ENCODE measurements at regions not wholly inside any gene's neighbourhood (a gene's known extent, or its start where the extent isn't known, plus 50 kb on each side); places are given as distances from the start of the nearest gene placed in this dataset.

DNA sequence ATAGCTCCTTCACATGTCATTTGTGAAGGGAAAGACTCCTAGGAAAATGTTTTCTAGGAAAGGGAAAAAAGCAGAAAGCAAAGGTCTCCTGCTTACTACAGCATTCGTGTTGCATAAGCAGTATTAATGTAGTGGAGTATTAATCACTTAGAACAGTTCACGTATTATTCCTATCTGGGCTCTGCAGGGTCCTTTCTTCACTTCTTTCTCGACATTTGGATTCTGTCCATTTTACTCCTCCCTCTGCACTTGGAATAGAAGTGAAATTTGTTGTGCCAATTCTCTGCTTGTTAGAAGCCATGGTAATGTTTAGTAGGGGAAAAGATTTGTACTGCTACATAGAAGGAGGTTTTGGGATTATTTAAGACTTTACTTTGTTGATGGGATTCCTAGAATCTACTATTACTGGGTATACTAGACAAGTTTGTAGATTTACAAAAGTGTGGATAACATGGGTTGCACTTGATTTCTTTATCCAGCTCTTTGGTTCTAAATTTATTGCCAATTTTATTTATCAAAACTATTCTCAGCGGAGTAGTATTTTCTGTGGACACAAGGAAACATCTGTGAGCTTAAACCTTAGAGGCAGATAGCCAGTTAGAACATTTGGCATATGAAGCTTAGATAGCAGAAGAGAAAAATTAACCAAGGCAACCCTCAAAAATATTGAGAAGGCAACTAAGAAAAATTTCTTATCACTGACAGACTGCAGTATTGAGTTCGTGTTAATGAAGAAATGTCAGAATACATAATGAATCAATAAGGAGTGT lies 108.4 kb upstream of the ESR1 start:
- intact Hi-C loops (cut with DNase I) = no loop called here

DNA sequence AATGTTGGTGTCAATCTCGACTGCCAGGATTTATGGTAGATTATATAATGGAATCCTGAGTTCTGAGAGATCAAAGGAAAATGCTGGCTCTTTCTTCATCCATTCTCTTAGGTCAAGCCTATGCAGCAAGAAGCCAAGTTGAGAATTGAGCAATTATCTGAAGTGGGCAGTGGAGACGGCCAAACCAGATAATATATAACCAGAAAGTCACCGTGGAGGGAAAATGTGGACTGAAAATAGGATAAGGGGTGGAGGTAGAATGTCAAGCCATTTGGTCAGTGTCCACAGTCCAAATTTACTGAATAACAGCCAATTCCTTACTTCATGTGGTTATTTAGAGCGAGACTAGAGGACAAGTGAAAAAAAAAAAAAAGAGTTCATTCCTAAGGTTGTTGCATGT lies 107.8 kb upstream of the ESR1 start:
- intact Hi-C loops (cut with DNase I) = no loop called here
- no peak for DNase-seq (ENCODE audit: low spot score)

More for the DNA sequence above, 108.4 kb upstream of the ESR1 start:
- DNase-seq (ENCODE audit: low spot score) = no peak

DNA sequence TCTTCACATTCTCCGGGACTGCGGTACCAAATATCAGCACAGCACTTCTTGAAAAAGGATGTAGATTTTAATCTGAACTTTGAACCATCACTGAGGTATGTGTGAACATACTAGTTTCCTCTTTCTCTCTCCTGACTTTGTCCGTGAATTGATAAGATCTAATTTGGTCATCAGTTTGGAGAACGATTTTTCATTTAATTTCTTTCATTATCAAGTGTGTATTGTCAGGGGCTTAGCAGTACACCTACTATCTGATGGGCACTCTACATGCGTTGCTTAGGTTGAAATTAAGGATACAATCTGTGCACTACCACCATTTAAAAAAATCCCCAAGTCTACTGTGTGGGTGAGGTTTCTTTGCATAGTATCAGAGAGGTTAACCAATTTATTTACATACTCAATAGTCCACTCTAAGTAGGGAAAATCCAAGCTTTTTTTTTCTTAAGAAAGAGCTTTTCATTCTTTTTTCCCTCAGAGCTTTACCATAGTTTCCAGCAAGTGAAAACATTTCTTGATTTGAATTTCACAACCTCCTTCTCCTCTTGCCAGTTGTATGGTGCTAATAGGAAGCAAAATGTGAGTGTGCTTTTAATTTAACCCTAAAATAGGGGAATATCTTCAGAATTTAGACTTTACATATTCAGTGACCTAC lies 105.4 kb upstream of the ESR1 start:
- intact Hi-C loops (cut with DNase I) = no loop called here

DNA sequence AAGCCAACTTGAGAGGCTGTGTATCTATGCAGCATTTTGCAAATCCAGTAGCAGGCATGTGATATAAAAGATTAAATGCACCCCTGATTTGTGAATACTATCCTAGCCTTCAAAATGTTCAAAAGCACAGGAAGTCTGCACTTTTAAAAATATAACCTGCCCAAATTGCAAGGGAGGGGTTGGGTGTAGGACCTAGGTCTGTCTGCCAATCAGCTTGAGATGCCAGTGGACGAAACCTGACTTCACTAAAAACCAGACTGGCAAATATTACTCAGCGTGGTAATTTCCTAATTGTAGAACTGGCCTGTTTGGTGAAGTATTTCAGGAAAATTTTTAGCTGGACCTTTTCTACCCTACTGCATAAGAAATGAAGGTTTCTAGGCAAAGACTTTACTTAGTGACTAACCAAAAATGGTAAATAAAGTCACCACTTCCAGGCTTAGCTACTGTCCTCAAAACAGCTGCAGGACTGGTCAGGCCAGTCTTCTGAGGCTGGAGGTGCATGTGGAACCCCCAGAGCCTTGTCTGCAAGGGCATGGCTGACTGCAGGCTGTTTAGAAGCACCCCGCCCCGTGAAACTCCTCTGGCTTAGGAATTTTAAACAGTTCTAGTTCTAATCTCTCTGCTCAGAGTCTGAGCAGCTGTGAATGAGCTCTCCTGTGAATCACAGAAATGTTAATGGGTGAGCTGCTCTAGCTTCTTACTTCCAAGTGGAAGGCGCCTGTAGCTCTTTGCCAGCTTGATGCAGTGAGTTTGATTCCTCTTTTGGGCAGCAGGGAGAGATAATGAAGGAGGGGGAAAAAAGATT lies 104.4 kb upstream of the ESR1 start:
- intact Hi-C loops (cut with DNase I) = no loop called here
- no peak for DNase-seq (ENCODE audit: low spot score)

More for the DNA sequence above, 105.4 kb upstream of the ESR1 start:
- no peak for DNase-seq (ENCODE audit: low spot score)

DNA sequence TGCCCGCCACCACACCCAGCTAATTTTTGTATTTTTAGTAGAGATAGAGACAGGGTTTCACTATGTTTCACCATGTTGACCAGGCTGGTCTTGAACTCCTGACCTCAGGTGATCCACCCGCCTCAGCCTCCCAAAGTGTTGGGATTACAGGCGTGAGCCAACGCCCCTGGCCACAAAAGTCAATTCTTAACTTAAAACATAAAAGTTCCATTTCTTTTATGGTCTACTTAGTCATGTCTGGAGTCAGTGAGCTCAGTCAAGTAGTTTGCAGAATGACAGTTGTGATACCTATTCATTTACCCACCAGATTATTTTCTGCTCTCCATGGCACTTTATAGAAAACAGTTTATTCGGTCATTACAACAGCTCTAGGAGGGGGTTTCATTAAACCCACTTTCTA lies 103.1 kb upstream of the ESR1 start:
- intact Hi-C loops (cut with DNase I) = no loop called here

DNA sequence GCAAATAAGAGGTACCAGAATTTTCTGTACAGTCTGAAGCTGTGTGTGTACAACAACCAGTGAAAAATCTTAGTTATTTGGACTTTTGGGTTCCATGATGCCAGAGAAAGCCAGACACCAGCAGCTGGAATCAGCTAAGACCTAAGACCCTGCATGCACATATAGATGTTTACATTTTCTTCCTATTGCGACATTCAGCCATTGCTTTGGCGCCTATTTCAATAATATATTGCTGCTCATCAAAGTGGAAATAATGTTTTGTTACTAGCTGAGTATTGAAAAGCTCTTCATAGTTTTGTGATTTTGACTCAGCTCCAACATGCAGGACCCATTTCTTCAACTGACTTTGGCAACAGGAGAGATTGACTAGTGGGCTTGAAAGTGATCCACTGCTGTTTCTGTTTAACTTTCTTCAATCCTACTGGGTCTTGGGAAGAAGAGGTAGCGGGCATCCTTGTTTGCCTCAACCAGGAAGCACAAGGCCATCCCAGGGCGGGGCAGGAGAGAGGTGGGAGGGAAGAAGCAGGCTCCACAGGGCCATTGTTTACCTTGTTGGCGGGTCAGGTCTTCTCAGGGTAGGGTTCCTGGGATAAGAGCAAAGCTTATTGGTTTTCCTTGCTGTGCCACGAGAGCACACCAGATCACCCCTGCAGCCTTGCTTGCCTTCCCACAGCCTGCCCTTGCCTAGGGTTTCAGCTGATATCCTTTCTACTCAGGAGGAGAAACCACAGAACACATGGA lies 101.3 kb upstream of the ESR1 start:
- intact Hi-C loops (cut with DNase I) = no loop called here
- DNase-seq (ENCODE audit: low spot score) = no peak

More for the DNA sequence above, 103.1 kb upstream of the ESR1 start:
- no peak for DNase-seq (ENCODE audit: low spot score)

DNA sequence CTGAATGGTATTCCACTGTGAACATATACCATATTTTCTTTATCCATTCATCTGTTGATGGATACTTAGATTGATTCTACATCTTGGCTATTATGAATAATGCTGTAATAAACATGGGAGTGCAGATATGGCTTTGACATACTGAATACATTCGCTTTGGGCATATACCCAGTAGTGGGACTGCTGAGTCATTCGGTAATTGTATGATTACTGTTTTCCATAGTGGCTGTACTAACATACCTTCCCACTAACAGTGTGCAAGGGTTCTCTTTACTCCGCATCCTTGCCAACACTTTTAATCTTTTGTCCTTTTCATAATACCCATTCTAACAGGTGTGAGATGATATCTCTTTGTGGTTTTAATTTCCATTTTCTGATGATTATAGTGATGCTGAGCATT lies 98.2 kb upstream of the ESR1 start:
- intact Hi-C loops (cut with DNase I) = no loop called here
- DNase-seq (ENCODE audit: low spot score) = no peak

DNA sequence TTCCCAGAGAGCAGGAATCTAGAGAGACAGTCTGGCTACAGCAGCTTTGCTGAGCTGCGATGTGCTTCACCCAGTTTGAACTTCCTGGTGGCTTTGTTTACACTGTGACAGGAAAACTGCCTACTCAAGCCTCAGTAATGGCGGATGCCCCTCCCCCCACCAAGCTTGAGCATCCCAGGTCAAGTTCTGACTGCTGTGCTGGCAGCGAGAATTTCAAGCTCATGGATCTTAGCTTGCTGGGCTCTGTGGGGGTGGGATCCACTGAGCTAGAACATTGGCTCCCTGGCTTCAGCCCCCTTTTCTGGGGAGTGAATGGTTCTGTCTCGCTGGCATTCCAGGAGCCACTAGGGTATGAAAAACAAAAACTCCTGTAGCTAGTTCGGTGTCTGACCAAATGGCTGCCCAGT lies 91.0 kb upstream of the ESR1 start:
- intact Hi-C loops (cut with DNase I) = no loop called here
- no peak for DNase-seq (ENCODE audit: low spot score)

DNA sequence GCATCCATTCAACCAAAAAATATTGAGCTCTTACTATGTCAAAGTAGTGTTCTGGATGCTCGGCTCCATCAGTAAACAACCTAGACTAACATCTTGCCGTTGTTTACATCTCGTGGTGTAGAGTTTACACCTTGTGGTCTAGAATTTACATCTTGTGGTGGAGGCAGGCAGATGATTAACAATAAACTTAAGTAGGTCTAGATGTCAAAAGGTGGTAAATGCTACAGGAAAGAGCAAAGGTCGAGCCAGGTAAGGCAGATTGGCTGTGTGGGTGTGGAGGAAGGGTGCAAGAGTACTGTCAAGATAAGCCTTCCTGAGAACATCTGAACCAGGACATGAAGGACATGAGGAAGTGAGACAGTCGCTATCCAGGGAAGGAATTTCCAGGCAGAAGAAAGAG lies 88.4 kb upstream of the ESR1 start:
- intact Hi-C loops (cut with DNase I) = no loop called here
- DNase-seq (ENCODE audit: low spot score) = no peak

DNA sequence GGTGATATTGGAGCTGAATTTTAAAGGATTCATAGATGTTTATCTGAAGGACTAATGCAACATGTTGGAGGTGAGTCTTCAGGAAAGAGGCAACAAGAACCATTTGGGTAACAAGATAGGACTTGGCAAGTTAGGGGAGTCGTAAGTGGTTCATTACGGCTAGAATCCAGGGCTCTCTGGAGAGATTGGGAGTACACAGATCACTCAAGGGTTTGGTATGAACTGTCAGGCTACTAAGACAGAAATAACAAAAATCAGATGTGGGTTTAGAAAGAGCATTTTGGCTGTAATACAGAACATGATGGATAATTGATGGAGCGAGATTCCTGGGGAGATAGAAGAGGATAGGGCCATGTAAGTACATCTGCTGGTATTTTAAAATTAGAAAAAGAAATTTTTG lies 86.3 kb upstream of the ESR1 start:
- no peak for DNase-seq (ENCODE audit: low spot score)
- intact Hi-C loops (cut with DNase I) = no loop called here

DNA sequence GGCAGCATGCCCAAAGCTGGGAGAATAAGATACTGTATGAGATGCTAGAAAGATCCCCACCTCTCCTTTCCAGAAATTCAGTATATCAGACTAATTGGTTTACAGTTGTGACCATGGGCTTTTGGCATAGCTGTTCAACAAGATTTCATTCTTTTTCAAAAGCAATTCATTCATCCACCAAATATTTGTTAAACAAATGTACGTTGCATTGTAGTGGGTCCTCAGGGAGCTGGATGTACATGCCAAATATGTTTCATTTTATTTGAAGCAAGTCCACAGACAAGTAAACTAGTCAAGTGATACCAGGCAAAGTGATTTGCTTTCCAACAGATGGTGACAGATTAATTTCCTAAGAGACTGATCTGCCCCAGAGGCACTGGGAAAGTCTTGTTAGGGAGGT lies 85.8 kb upstream of the ESR1 start:
- DNase-seq (ENCODE audit: low spot score) = no peak
- intact Hi-C loops (cut with DNase I) = no loop called here

DNA sequence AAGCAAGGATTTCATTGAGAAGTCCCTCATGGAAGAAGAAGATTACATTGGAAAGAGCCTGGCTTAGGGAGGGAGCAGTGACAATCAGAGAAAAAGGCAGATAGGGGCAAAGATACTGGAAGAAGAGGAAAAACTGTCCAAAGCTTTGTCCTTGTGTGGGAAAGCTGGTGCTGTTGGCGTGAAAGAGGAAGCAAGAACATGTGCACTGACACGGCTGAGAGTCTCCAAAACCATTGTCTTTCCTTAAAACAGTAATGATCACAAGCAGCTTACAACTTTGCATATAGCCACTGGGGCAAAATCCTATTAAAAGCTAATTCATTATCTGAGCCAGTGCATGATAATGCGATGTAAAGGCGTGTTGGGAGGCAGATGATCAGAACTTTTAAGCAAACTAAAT lies 85.1 kb upstream of the ESR1 start:
- intact Hi-C loops (cut with DNase I) = no loop called here
- DNase-seq (ENCODE audit: low spot score) = no peak

DNA sequence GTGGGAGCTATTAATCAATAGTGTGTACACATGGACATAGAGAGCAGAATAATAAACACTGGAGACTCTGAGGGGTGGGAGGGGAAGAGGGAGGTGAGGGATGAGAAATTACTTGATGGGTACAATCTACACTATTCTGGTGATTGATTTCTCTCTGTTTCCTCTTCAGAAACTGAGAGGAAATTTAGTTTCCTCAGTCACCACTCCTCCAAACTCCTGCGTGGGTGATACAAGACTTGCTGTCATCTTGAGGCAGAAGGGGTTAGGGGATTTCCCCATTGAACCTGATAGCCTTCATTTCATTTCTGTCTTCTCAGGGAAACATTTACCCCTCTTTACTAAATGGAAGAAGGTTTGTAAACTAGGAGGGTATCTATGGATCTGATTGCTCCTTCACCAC lies 84.3 kb upstream of the ESR1 start:
- intact Hi-C loops (cut with DNase I) = no loop called here
- DNase-seq (ENCODE audit: low spot score) = no peak

DNA sequence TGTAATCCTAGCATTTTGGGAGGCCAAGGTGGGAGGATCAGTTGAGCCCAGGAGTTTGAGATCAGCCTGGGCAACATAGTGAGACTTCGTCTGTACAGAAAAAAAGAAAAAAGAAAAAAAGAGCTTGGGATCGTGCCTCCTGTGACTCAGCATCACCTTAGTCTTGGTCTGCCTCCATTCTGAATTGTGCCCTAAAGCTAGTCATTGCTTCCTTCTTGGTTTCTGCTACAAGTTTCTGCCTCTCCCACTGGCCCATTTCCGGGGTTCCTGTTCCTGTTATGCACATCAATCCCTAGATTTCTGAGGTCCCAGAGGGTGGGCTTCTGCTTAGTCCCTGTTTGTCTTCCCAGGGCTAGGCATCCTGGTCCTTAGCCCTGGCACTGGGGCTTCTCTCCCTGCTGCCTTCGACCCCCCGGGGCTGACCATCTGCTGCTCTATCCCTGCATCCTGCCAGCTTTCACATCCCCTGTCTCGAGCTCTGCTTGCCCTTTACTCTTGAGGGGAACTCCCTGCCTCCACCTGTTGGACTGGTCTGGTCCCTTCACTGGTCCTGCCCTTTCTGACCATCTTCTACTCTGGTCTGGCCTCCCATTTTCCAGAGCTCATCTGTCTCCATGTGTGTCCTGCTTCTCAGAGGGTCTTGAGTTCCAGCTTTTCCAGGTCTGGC lies 77.5 kb upstream of the ESR1 start:
- DNase-seq (ENCODE audit: low spot score) = no peak
- intact Hi-C loops (cut with DNase I) = no loop called here

DNA sequence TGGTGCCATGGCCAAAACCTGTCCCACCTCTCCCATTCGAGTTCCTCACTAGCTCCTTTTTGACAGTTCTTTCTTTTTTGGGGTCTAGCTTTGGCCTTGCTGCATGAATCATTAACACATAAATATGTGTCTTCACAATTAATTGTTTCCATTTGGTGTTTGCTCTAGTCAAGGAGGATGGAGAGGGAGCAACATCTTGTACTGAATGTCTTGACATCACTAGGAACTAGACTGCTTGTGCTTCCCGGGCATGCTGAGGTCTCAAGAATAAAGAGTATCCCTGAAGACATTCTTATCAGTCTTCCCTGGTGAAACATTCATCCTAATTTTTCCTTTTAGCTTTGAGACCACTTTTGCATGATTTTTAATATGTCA lies 77.0 kb upstream of the ESR1 start:
- intact Hi-C loops (cut with DNase I) = no loop called here

DNA sequence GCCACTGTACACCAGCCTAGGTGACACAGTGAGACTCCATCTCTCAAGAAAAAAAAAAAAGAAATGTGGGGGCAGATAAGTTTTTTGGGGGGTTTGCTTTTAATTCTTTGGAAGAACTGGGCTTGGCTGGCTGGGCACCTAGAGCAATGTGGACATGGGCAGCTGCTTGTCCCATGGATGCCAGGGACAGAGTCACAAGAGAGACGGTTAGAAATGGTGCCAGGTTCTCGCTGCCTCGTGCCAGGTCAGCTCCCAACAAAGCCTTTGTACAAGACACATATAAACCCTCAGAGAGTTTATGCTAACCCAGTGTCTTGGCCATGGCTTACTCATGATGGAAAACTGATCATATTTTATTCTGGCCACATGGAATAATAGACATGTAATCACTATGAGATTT lies 76.2 kb upstream of the ESR1 start:
- no peak for DNase-seq (ENCODE audit: low spot score)
- intact Hi-C loops (cut with DNase I) = no loop called here

More for the DNA sequence above, 77.0 kb upstream of the ESR1 start:
- DNase-seq (ENCODE audit: low spot score) = no peak

DNA sequence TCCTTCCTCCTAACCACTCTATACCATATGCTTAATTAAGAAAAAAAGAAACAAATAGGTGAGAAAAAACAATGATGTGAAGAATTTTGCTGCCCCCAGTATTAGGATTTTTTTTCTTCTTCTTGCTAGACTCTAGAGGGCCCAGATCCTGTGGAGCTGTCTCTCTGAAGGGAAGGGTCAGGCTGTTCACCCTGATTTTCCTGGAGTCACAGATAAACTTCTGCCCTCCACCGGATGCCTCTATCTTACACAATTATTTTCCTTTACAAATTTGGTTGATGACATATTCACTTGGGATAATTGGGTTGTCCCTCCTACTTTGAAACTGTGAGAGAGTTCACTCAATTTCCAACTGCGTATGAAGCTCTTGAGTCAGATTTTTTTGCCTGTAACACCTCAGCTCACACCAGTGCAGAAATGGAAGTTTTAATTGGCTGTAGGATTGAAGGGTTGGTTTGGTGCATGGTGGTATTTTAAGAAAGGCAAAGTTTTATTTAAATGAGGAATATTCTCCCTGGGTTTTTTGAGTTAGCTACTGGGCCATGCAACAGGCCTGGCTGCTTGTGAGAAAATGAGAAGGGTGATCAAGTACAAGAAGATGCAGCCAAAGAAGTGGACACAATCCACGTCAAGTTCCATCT lies 73.7 kb upstream of the ESR1 start:
- intact Hi-C loops (cut with DNase I) = no loop called here
- DNase-seq (ENCODE audit: low spot score) = no peak

DNA sequence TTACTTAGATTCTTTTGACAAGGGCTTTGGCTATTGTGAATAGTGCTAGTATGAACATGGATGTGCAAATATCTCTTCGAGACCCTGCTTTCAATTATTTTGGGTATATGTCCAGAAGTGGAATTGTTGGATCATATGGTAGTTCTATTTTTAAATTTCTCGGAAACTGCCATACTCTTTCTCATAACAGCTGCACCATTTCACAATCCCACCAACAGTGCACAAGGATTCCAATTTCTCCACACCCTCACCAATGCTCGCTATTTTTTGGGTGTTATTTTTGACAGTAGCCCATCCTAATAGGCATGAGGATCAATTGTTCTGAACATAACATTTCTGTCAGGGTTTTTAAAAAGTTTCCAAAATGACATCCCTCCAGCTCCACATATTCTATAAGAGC lies 69.2 kb upstream of the ESR1 start:
- intact Hi-C loops (cut with DNase I) = no loop called here
- no peak for DNase-seq (ENCODE audit: low spot score)

DNA sequence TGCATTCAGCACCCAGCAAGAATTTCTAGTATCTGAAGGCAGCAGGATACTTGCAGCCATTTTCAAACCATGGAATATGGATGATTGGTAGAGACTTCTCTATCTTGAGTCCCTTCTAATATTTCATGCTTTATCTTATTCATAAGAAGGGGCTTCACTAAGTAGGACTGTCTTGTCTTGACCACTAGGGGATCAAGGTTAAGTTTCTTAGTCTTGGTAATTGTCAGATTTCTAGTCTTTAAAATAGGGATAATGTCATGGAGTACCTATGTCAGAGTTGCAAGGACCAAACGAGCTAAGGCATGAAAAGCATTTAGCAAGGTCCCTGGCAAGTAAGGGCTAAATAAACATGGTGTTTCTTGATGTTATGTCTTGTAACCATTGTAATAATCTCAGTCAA lies 68.5 kb upstream of the ESR1 start:
- DNase-seq (ENCODE audit: low spot score) = no peak

More for the DNA sequence above, 68.5 kb upstream of the ESR1 start:
- intact Hi-C loops (cut with DNase I) = no loop called here

Measured in cardiac septum (tissue), 1 donor.